Smooth muscle cell (in vitro differentiated cells): ENCODE measurements at regions not wholly inside any gene's neighbourhood (a gene's known extent, or its start where the extent isn't known, plus 50 kb on each side); places are given as distances from the start of the nearest gene placed in this dataset.

Experiments used
- DNase-seq: peaks from one replicate; lab custom pipeline; 2025; ENCODE audit not compliant: unreplicated experiment; lab: John Stamatoyannopoulos, UW
- H2AFZ ChIP-seq: fragments of 200-600 bp; sonication (generic); 2 replicates; pipeline ENCODE4 v1.6.0; 2016; ENCODE audit warnings: antibody characterized with exemption, low read depth, mild to moderate bottlenecking
- H3F3A ChIP-seq: fragments of 200-600 bp; sonication (generic); 2 replicates; pipeline ENCODE4 v1.6.0; 2017; ENCODE audit warnings: antibody characterized with exemption, low read depth
- H3K27ac ChIP-seq: fragments of 200-600 bp; sonication (generic); 2 replicates; pipeline ENCODE4 v1.5.1; 2016; ENCODE audit warnings: low read depth, mild to moderate bottlenecking
- H3K27me3 ChIP-seq: fragments of 200-600 bp; sonication (generic); 2 replicates; pipeline ENCODE4 v1.6.1; 2016; ENCODE audit warnings: low read depth, mild to moderate bottlenecking
- H3K36me3 ChIP-seq: fragments of 200-600 bp; sonication (generic); 2 replicates; pipeline ENCODE4 v1.5.1; 2016; ENCODE audit warnings: low read depth
- H3K4me1 ChIP-seq: fragments of 200-600 bp; sonication (generic); 2 replicates; pipeline ENCODE4 v1.5.1; 2016; ENCODE audit warnings: low read depth
- H3K4me2 ChIP-seq: fragments of 200-600 bp; sonication (generic); 2 replicates; pipeline ENCODE4 v1.6.0; 2016; ENCODE audit warnings: mild to moderate bottlenecking
- H3K4me3 ChIP-seq: fragments of 200-600 bp; sonication (generic); 2 replicates; pipeline ENCODE4 v1.5.1; 2016; ENCODE audit warnings: mild to moderate bottlenecking
- H3K79me2 ChIP-seq: fragments of 200-600 bp; sonication (generic); 2 replicates; pipeline ENCODE4 v1.6.0; 2016; ENCODE audit warnings: low read depth, mild to moderate bottlenecking
- H3K9ac ChIP-seq: fragments of 200-600 bp; sonication (generic); 2 replicates; pipeline ENCODE4 v1.6.0; 2016; ENCODE audit warnings: low read depth
- H3K9me3 ChIP-seq: fragments of 200-600 bp; sonication (generic); replicated peaks from 2 replicates; pipeline ENCODE4 v1.5.1; 2016; ENCODE audit warnings: low read depth
- H4K20me1 ChIP-seq: fragments of 200-600 bp; sonication (generic); 2 replicates; pipeline ENCODE4 v1.6.0; 2016; ENCODE audit warnings: low read depth
- CTCF ChIP-seq: fragments of 200-600 bp; sonication (generic); IDR thresholded peaks from 2 replicates; pipeline ENCODE4 v1.5.1; 2017; ENCODE audit warnings: borderline replicate concordance, mild to moderate bottlenecking, antibody characterized with exemption; ENCODE audit not compliant: insufficient read depth, poor library complexity, severe bottlenecking
- WGBS: methylation state at CpG from one replicate; pipeline ENCODE4 v1.1.7; 2016; ENCODE audit warnings: low lambda C conversion rate; 5-methylcytosine and 5-hydroxymethylcytosine counted together

- Histone ChIP-seq H4K20me1 (no peaks in the 10 kb centered on the region), H3K36me3 (no peaks in the 10 kb centered on the region), H3K4me2 (no peak overlapping the region), H3K9ac (no peak overlapping the region), H3K79me2 (no peaks in the 10 kb centered on the region), H3K4me1 (no peaks in the 10 kb centered on the region), H2AFZ (no peak overlapping the region), H3F3A (no peaks in the 10 kb centered on the region), H3K27me3 (peaks cover 19% of the 10 kb centered on the region), H3K27ac (no peak overlapping the region), H3K4me3 (no peak overlapping the region), H3K9me3 (no peaks in the 10 kb centered on the region)
- DNase-seq = no peak
- WGBS = 85% methylated on average over 6 of the region's 6 CpGs
- no peak for TF ChIP-seq CTCF
Observed at GRCh38 chr6:122859676-122860075, 70.6 kb downstream of the SMPDL3A start.

GRCh38 chr6:122861594-122861993, 72.5 kb downstream of the SMPDL3A start:
- TF ChIP-seq CTCF = no peak
- Histone ChIP-seq H3K9me3 (no peaks in the 10 kb centered on the region), H3K9ac (no peak overlapping the region), H3K27ac (no peak overlapping the region), H3K4me2 (no peak overlapping the region), H2AFZ (no peak overlapping the region), H3K79me2 (no peaks in the 10 kb centered on the region), H3F3A (no peaks in the 10 kb centered on the region), H3K4me1 (no peaks in the 10 kb centered on the region), H3K4me3 (no peak overlapping the region), H3K27me3 (peaks cover 19% of the 10 kb centered on the region), H4K20me1 (no peaks in the 10 kb centered on the region), H3K36me3 (no peaks in the 10 kb centered on the region)
- DNase-seq = no peak
- WGBS = 44% methylated on average over 1 of the region's 1 CpG

GRCh38 chr6:122868137-122868536, 79.1 kb downstream of the SMPDL3A start:
- no peaks in the 10 kb centered on the region for H3K9me3 ChIP-seq
- H3K4me3 ChIP-seq = no peak overlapping the region
- no peaks in the 10 kb centered on the region for H3F3A ChIP-seq
- DNase-seq = no peak
- no peak overlapping the region for H3K27ac ChIP-seq
- H3K4me2 ChIP-seq = no peak overlapping the region
- no peak for TF ChIP-seq CTCF
- no peaks in the 10 kb centered on the region for H3K4me1 ChIP-seq
- no peaks in the 10 kb centered on the region for H3K36me3 ChIP-seq
- no peaks in the 10 kb centered on the region for H4K20me1 ChIP-seq
- H3K79me2 ChIP-seq = no peaks in the 10 kb centered on the region
- H2AFZ ChIP-seq = no peak overlapping the region
- H3K27me3 ChIP-seq = no peaks in the 10 kb centered on the region
- H3K9ac ChIP-seq = no peak overlapping the region

GRCh38 chr6:122869437-122870024, 80.5 kb downstream of the SMPDL3A start:
- peak; percentile 50 for TF ChIP-seq CTCF
- Histone ChIP-seq H3K27me3 (no peaks in the 10 kb centered on the region), H3K9ac (no peak overlapping the region), H3K4me2 (no peak overlapping the region), H3F3A (no peaks in the 10 kb centered on the region), H3K27ac (no peak overlapping the region), H3K36me3 (no peaks in the 10 kb centered on the region), H3K9me3 (no peaks in the 10 kb centered on the region), H2AFZ (no peak overlapping the region), H3K4me1 (no peaks in the 10 kb centered on the region), H4K20me1 (no peaks in the 10 kb centered on the region), H3K79me2 (no peaks in the 10 kb centered on the region), H3K4me3 (no peak overlapping the region)
- no peak for DNase-seq
